DMS153 treated with DMSO at 0.1 percent for 48 hours (cell line): ENCODE measurements at regions not wholly inside any gene's neighbourhood (a gene's known extent, or its start where the extent isn't known, plus 50 kb on each side); places are given as distances from the start of the nearest gene placed in this dataset.
"Not testable (repeated sequence)": the region's sequence is repeated elsewhere in the genome, so short reads cannot be mapped to it uniquely, and the experiment has no call there.

Experiments used
- DNase-seq: peaks from one replicate; lab custom pipeline; 2025; ENCODE audit not compliant: unreplicated experiment; lab: John Stamatoyannopoulos, UW

DNA sequence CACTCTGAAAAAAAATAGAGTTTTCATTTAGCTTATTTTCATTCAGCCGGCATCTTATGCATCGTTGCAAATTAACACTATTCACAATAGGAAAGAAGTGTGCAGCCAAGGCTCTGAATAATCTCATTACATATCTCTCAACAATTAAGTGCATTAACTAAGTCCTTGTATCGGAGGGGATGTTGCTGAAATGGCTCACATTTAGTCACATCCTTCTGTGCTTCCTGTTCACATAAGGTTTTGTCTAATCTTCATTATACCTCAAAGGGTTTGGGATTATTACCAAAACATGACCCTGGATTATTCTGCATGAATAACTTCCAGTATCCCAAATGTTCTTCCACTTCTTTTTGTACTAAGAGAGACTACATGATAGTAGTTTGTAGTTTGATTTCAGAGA, 278.0 kb upstream of the GRIA1 start:
- no peak for DNase-seq

DNA sequence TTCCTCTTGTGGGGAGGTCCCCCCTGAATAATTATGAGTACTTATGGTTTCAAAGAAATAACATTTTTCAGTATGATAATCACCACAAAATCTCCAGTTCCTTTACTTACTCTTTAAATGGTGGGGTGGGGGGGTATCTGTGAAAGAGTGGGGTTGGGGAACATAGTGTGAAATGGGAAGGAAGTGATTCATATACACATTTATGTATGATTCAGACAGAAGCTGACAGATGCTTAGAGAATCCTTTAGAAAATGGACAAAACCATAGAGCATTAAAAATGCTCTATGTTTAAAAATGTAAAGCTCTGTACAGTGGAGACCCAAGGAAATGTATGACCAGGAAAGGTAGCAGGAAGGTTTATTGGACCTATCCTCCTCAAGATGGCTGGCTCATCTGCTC, 267.5 kb upstream of the GRIA1 start:
- DNase-seq = no peak

DNA sequence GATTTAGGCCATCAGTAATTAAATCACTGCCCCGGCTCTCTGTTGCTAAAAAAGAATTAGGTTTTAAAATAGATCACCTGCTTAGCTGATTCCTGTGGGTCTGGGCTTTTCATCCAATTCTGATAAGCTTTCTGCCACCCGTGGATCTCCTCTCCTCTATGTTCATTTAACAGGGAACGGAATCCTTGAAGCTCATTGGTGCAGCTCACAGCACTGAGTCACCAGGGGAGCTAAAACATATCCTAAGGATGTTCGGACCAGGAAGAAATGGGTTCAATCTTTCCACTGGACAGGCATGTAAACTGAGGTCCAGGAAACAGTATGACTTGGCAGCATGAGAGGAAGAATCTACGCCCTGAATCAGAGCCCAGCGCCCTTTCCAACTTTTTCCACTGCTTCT, 267.1 kb upstream of the GRIA1 start:
- DNase-seq = no peak

DNA sequence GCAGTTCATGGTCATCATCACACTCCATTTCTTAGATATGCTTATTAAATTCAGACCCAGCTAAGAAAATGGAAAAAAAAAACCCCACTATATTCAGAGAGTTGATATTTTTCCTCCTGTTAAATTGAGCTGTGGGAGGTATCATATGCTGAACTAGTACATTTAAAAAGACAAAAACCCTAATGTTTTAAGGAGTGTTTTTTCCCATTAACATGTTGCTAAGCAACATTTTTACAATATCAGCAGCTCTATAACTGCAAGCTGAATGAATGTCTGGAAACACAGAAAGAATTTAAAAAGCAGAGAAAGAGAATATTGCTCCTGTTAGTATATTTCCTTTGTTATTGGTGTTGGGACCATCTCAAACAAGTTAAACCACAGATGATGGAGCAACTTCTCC, 265.8 kb upstream of the GRIA1 start:
- DNase-seq = no peak

DNA sequence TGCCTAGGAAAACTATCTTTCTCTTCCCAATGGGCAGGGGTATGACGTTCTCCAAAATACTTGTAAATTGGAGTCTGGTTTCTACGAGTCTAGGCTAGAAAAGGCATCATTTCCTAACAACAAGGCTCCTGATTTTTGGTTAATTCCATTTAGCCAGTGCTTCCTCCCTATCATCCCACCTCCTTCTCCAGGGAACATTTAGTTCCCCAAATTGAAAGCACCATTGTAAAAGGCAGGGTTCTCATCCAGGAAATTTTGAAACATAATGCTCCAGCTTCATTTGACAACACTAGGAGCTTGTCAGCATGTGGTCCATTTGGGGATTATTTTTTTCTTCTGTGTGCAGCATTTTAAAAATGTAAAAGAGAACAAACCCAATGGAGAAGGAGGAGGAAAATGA, 256.5 kb upstream of the GRIA1 start:
- DNase-seq = no peak

DNA sequence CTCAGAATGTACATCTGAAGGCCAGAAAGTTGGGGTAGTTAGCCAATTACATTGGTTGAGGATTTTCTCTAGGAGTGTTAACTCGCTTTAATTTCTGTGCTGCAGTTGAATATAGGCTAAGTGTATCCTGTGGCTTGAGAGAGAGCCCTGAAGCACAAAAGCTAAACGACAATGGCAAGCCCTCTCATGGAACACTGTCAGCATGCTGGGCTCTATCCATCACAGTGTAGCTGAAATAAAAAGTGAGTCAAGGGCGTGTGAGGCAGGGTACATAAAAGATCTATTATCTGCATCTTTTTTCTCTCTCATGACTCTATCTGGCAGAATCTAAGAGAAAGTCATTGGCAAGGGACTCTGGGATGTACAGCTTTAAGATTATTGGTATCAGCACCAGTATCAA, 254.2 kb upstream of the GRIA1 start:
- DNase-seq = no peak

DNA sequence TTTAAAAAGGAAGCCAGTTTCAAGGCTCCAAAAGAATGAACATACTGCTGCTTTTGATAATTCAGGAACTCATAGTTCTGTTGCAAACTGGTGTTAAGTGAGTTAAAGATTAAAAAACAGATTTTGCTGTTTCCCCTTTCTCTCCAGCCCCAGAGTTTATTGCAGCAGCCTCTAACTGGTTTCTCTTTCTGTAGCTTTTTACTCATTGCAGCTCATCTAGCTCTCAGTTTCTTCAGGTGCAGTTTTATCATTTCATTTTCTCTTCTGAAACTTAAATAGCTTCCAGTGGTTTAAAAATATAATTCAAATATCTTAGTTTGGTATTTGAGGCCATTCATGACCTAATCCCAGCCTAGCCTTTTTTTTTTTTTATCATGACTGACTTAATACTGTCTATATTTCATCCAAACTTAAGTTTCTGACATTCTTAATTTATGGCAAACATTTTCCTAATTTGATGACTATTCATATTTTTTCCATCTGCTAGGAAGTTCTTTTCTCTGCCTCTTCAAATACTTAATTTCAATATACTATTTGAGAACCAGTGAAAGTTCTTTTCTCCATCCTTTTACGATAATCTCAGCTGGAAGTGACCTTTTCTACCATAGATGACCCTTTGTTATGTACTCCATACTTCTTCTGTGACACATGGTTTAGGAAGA, 252.7 kb upstream of the GRIA1 start:
- no peak for DNase-seq

DNA sequence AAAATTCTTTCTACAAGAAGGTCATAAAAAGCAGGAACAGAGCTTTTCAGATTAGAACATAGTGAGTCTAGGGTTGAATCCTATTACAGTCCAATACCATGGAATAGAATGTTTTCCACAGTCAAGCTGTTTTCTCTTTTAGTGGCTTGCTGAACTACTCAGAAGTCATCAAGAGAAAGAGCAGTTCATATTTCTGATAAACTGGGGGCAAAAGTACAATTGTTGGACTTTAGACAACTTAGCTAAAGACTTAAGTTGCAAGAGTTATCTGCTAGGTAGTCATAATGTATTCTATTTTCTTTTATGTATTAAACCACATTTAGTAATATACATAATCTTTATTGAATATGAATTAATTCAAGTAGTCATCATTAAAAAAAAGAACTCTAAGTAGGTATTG, 233.1 kb upstream of the GRIA1 start:
- no peak for DNase-seq

DNA sequence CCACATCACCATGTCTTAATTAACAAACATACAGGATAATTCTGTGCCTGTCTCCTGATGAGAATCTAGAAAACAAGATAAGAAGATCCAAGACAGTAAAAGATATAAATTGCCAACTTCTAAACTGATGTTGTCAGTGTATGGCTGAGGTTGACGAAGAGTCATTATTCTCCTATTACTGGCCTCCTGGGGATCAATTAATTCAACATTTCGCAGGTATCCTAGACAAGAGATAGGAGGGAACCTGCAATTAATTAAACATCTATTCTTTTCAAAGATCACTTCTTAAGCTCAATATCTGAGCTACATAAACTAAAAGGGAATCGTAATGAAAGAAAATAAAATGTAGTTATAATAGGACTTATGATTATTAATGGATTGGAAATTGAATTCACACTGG, 232.0 kb upstream of the GRIA1 start:
- no peak for DNase-seq

DNA sequence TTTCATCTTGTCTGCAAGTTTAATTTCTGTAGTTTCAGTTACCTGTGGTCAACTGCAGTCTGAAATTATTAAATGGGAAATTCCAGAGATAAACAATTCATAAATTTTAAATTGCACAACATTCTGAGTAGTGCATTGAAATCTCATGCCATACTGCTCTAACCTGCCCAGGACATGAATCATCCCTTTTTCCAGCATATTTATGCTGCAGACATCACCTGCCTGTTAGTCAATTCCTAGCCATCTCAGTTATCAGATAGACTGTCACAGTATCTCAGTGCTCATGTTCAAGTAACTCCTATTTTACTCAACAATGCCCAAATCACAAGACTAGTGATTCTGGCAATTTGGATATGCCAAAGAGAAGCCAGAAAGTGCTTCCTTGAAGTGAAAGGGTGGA, 223.0 kb upstream of the GRIA1 start:
- DNase-seq = no peak

DNA sequence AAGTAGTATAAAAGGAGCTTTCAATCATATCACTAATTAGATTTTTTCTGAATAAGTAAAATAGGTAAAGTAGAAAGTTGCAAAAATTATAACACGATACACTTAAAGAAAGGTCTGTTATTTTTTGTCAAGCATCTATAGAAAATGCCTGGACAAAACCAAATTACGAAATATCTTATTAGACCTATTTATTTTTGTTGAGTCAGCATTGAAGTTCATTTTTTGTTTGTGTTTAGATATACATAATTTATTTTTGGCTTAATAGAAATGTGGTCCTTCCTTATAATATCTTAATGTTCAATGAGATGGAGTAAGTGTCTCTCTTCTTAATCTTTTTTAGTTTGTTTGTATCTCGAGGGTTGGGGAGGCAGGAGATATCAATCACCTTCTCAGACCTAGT, 214.8 kb upstream of the GRIA1 start:
- no peak for DNase-seq

DNA sequence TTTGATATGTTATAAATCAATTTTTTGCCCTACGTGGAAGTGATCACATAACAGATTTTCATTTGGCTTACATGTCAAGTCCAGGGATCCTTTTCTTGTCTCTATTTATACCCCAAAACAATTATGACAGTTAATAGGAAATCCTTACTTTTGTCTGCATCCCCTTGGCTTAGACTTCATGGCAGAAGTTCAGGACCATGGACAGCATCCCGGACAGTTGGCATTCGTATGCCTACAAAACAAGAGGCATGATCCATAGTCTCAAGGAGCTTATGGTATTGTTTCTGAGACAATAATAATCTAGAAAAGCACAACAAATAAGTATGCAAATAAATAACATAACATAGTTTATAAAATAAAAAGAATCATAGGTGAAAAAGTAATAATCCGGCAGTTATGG, 214.3 kb upstream of the GRIA1 start:
- no peak for DNase-seq

DNA sequence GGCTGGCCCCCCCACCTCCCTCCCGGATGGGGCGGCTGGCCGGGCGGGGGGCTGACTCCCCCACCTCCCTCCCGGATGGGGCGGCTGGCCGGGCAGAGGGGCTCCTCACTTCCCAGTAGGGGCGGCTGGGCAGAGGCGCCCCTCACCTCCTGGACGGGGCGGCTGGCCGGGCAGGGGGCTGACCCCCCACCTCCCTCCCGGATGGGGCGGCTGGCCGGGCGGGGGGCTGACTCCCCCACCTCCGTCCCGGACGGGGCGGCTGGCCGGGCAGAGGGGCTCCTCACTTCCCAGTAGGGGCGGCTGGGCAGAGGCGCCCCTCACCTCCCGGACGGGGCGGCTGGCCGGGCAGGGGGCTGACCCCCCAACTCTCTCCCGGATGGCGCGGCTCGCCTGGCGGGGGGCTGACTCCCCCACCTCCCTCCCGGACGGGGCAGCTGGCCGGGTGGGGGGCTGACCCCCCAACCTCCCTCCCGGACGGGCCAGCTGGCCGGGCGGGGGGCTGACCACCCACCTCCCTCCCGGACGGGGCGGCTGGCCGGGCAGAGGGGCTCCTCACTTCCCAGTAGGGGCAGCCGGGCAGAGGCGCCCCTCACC, 194.1 kb upstream of the GRIA1 start:
- DNase-seq = not testable (repeated sequence)

DNA sequence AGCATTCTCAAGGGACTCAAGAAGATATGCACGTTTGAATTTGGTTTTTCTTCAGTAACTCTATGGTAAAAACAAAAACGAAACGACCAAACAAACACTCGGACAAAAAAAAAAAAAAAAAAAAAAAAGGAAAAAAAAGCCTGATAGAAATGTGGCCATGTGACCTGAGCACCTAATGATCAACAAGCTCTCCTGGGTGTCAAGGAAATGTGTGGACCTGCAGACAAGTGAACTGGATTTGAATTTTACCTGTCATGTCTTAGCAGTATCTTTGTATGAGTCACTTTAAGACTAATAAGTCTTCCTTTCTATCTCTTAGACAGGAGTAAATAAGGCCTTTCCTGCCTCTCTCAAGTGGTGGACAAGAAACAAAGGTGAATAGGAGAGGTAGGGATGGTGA, 190.6 kb upstream of the GRIA1 start:
- DNase-seq = no peak

DNA sequence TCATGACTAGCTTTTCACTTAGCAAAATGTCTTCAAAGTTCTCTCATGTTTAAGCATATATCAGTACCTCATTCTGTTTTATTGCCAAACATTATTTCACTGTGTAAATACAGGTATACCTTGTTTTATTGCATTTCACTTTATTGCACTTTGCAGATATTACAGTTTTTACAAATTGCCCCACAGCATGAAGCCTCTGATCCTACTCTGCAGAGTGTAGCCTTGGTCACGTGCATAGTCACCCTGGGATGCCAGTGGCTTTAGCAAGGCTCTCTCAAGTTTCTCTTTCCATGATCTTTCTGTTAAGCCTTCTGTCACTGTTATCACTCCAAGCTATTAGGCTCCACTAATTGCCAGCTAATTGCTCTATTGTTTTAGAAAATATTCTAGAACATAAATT, 182.2 kb upstream of the GRIA1 start:
- no peak for DNase-seq

DNA sequence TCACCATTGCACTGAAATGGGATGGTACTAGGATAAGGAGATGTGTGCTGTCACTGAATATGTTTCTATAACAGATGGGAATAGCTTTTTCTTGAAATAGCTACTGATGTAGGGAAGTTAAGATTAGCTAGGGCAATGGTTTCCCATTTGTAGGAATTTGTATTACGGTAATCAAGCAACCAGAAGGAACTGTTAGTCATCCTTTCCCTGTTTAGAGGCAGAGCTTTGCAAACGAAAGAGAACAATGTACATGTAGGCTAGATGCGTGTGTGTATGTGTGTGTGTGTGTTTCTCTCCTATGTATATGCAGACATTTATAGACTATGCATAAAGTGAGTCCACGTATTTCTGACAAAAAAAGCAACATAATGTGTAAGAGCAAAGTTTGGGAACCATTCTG, 171.9 kb upstream of the GRIA1 start:
- DNase-seq = no peak

DNA sequence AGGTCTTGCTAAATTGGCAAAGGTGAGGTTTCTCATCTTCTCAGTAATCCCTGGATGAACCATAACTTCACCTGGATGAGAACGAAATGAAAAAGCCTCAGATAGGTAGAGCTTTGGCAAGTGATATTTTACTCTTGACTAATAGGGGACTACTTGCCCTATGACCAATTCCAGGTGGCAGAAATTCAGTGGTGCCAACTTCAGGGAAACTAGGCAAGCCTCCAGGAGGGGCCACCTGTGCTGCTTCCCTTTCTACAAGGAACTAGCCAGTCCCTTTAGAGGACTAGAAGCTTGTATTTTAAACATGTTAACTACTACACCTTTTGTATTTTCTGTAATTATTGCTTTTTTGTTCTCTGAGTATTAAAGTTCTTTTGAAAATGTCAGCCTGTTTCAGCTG, 169.0 kb upstream of the GRIA1 start:
- DNase-seq = no peak

DNA sequence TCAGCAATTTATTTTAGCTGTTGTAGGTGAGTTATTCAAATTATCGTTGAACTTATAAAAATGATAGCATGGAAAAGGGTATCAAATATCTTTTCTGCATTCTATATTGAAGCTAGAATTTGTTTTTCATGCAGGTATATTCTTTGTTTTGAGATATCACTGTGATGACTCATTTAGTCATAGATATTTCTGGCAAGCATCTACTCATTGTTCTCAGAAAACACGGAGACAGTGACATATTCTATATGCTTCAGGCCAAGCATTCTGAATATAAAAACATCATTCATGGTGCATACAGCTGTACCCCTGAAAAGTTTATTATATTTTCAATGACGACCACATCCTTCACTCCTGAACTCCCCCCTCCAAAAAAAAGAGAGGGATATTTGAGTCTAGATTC, 150.3 kb upstream of the GRIA1 start:
- DNase-seq = no peak

DNA sequence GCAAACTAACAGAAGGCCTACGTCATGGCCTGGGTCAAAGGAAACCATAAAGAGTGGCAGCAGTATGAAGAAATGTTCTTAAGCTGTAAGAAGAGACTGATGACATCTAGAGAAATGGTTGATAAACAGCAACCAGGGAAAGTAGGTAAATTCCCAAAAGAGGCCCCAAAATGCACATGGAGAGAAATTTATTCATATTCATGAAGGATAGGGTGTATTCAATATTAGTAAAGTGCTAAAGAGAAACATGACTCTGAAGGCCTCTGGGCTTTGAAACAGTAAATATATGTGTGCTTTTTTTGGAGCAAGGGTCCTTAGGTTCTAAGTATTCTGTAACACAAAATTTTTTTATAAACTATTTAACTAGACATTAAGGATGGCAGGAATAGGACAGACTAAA, 149.7 kb upstream of the GRIA1 start:
- no peak for DNase-seq

DNA sequence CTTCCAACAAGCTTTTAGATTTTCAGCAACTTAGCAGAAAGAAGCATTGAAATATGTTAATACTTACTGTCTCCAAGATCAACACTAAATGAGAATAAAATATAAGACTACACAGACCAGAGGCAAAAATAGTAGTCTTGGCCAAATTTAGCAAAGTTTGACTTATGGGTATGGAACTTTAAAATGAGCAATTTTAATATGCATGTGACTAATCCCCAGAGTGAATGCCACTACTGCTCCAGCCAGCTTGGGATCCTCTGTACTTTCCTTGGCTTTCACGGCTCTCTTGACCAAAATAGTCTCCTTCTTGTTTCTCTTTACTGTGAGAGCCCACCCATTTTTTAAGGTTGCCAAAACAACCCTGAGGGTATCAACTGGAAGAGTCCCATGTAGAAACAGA, 148.0 kb upstream of the GRIA1 start:
- no peak for DNase-seq

DNA sequence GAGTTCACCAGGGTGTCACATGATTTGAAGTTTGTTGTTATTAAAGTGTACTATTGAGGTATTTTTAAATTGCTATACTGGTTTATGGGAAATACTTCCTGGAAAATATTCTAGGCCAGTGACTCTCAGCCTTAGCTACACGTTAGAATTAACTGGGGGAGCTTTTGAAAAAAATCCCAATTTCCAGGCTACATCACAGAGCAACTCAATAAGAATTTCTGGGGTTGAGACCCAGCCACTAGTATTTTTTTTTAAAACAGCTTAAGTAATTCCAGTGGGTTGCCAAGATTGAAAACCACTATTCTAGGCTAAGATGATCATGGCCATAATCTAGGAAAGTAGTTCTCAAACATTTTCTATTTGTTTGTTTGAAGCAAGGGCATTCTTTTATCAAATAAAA, 142.9 kb upstream of the GRIA1 start:
- no peak for DNase-seq

DNA sequence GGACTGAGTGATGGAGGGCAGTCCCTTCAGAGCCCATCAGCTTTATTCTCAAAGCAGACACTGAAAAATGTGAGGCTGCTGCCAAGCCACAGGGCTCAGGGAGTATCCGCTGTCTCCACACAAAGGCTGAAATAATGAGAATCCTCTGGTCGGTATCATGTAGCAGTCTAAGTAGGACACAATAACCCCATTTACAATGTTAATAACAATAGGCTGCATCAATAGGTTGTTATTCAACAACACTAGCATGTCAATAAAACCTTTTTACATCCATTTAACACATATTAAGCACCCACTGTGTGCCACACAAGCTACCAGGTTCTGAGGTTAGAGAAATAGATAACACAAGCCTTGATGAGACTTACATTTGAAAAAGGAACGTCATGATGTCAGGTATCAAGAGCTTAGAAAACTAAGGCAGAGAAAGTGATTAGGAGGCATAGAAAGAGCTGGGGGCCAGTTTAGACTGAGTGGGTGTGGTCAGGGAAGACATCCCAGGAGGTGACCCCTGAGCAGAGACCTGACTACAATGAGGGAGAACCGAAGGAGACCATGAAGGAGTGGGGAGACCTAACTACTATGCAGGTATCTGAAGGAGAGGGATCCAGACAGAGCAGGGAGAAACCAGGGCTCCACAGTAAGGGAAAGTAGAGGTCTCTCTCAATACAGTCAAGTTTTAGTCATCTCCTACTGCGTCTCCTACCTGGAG, 140.1 kb upstream of the GRIA1 start:
- DNase-seq = no peak
